ENCODE measurements at regions not wholly inside any gene's neighbourhood (a gene's known extent, or its start where the extent isn't known, plus 50 kb on each side); places are given as distances from the start of the nearest gene placed in this dataset.

DNA sequence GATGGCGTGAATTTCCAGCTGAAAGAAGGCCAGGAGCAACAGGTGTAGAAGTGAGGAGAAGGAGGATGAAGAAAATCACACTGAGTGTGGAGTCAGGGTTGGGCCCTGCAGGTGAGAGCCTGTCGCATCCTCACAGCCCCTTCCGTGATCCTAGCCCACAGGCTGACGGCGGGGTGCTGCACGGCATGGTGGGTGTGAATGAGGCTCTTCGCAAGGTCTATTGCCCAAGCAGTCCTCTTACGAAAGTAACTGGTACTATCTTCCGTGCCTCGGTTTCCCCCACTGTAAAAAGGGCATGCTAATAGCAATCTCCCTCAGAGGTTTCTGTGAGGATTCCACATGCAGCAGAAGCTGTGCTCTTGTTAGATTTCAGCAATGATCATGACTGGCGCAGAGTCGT is 129.9 kb upstream of the TNS3 start (continued):
- TF ChIP-seq NFRKB (IDR thresholded peaks at IDR 0.05) (no peak), ZFYVE20 (CRISPR knock-in tag; IDR thresholded peaks at IDR 0.05; ENCODE audit: borderline replicate concordance, low read depth) (no peak), KDM5B (CRISPR knock-in tag; IDR thresholded peaks at IDR 0.05; ENCODE audit: borderline replicate concordance) (no peak), MXI1 (IDR thresholded peaks at IDR 0.05; ENCODE audit: borderline replicate concordance, low read depth, low read length) (no peak), ZNF383 (CRISPR knock-in tag; IDR thresholded peaks at IDR 0.05; ENCODE audit: borderline replicate concordance) (no peak), ZNF143 (CRISPR knock-in tag; IDR thresholded peaks at IDR 0.05) (no peak)

DNA sequence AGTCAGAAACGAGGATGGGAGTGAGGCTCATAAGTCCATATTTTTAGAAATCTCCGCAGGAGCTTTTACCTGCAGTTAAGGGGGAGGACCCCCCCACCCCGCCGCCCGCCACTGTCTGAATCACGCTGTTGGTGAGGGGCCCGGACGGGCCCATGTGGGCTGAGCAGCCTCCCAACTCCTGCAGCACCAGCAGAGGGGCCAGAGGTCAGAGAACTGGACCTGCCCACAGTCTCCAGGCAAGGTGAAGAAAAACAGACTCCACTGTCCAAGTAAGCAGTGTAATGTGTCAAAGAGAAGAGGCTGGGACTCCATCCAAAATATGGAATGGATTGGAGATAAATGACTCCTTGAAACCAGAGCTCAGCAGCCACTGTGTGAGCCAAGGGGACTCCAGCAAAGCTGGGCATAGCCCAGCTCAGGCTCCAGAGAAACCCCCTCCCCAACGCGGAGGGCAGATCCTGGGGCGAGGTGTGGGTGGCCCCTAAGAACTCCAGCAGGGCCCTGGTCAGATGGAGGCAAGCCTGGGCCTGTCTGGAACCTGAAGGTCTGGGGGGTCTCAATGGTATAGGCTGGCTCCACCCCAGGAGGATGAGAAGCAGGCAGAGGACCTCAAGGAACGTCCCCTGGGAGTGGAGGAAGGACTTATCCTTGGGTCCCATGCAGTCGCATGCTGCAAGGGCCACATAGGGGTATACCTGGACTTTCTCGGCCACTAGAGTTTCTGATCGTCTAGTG is 128.5 kb upstream of the TNS3 start:
- ATAC-seq (no peak), DNase-seq (ENCODE audit: low spot score) (no peak), FAIRE-seq (no peak)
- Histone ChIP-seq H3K79me2 (ENCODE audit: insufficient read depth, low read length) (no peaks in the 10 kb centered on the region), H3K4me1 (ENCODE audit: insufficient read depth, low read length) (peaks cover 10% of the 10 kb centered on the region), H3K27ac (ENCODE audit: extremely low read length, insufficient read depth, low read length) (no peak overlapping the region), H3K9me3 (ENCODE audit: low read length) (no peaks in the 10 kb centered on the region), H4K20me1 (ENCODE audit: insufficient read depth, low read length) (no peaks in the 10 kb centered on the region), H3K27me3 (ENCODE audit: control insufficient read depth in 1 of 2, insufficient read depth in 2 of 2, low read length in 2 of 2) (no peaks in the 10 kb centered on the region), H3K9ac (ENCODE audit: insufficient read depth, low read depth, low read length) (no peak overlapping the region), H2AFZ (ENCODE audit: low read length) (no peak overlapping the region), H3K36me3 (replicated peaks in 1 of 2; ENCODE audit: control insufficient read depth in 1 of 2, insufficient read depth in 2 of 2, low read length in 2 of 2) (no peaks in the 10 kb centered on the region), H3K4me2 (ENCODE audit: low read depth, low read length) (no peak overlapping the region), H3K4me3 (replicated peaks in 1 of 3; ENCODE audit: insufficient read depth in 1 of 3, low read depth in 2 of 3, low read length in 3 of 3) (no peak overlapping the region)
- ChIA-PET POLR2A (no interaction called here), CTCF (ENCODE audit: low intra/inter-chr PET ratio, low total read pairs) (no interaction called here)
- BruUV-seq (replicated peaks) = no TSS peak
- in situ Hi-C loops (cut with HindIII; ENCODE audit: extremely low pct_ligation_motif_present, low pct_unique_long_range_greater_than_20kb) (no loop called here), intact Hi-C loops (cut with micrococcal nuclease; ENCODE audit: unreplicated experiment) (no loop called here)
- WGBS (ENCODE audit: low lambda C conversion rate) = 83% methylated on average over 8 of the region's 15 CpGs
- TF ChIP-seq LCORL (IDR thresholded peaks at IDR 0.05) = no peak
- TF ChIP-seq LCORL (CRISPR knock-in tag; IDR thresholded peaks at IDR 0.05) = no peak
- TF ChIP-seq, protein P1, sequence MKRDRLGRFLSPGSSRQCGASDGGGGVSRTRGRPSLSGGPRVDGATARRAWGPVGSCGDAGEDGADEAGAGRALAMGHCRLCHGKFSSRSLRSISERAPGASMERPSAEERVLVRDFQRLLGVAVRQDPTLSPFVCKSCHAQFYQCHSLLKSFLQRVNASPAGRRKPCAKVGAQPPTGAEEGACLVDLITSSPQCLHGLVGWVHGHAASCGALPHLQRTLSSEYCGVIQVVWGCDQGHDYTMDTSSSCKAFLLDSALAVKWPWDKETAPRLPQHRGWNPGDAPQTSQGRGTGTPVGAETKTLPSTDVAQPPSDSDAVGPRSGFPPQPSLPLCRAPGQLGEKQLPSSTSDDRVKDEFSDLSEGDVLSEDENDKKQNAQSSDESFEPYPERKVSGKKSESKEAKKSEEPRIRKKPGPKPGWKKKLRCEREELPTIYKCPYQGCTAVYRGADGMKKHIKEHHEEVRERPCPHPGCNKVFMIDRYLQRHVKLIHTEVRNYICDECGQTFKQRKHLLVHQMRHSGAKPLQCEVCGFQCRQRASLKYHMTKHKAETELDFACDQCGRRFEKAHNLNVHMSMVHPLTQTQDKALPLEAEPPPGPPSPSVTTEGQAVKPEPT (CRISPR knock-in tag; IDR thresholded peaks at IDR 0.05; ENCODE audit: low read depth) = no peak
- TF ChIP-seq, protein P2, sequence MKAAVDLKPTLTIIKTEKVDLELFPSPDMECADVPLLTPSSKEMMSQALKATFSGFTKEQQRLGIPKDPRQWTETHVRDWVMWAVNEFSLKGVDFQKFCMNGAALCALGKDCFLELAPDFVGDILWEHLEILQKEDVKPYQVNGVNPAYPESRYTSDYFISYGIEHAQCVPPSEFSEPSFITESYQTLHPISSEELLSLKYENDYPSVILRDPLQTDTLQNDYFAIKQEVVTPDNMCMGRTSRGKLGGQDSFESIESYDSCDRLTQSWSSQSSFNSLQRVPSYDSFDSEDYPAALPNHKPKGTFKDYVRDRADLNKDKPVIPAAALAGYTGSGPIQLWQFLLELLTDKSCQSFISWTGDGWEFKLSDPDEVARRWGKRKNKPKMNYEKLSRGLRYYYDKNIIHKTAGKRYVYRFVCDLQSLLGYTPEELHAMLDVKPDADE (CRISPR knock-in tag; IDR thresholded peaks at IDR 0.05) = no peak
- TF ChIP-seq, protein P3, sequence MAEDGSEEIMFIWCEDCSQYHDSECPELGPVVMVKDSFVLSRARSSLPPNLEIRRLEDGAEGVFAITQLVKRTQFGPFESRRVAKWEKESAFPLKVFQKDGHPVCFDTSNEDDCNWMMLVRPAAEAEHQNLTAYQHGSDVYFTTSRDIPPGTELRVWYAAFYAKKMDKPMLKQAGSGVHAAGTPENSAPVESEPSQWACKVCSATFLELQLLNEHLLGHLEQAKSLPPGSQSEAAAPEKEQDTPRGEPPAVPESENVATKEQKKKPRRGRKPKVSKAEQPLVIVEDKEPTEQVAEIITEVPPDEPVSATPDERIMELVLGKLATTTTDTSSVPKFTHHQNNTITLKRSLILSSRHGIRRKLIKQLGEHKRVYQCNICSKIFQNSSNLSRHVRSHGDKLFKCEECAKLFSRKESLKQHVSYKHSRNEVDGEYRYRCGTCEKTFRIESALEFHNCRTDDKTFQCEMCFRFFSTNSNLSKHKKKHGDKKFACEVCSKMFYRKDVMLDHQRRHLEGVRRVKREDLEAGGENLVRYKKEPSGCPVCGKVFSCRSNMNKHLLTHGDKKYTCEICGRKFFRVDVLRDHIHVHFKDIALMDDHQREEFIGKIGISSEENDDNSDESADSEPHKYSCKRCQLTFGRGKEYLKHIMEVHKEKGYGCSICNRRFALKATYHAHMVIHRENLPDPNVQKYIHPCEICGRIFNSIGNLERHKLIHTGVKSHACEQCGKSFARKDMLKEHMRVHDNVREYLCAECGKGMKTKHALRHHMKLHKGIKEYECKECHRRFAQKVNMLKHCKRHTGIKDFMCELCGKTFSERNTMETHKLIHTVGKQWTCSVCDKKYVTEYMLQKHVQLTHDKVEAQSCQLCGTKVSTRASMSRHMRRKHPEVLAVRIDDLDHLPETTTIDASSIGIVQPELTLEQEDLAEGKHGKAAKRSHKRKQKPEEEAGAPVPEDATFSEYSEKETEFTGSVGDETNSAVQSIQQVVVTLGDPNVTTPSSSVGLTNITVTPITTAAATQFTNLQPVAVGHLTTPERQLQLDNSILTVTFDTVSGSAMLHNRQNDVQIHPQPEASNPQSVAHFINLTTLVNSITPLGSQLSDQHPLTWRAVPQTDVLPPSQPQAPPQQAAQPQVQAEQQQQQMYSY (CRISPR knock-in tag; IDR thresholded peaks at IDR 0.05) = no peak
- TF ChIP-seq KDM1A (CRISPR knock-in tag; IDR thresholded peaks at IDR 0.05) = no peak
- TF ChIP-seq ZNF350 (CRISPR knock-in tag; IDR thresholded peaks at IDR 0.05; ENCODE audit: borderline replicate concordance, low read depth) = no peak
- no peak for TF ChIP-seq ZNF558 (CRISPR knock-in tag; IDR thresholded peaks at IDR 0.05; ENCODE audit: borderline replicate concordance)
- TF ChIP-seq ZFP41 (CRISPR knock-in tag; IDR thresholded peaks at IDR 0.05; ENCODE audit: borderline replicate concordance) = no peak
- TF ChIP-seq, protein P4, sequence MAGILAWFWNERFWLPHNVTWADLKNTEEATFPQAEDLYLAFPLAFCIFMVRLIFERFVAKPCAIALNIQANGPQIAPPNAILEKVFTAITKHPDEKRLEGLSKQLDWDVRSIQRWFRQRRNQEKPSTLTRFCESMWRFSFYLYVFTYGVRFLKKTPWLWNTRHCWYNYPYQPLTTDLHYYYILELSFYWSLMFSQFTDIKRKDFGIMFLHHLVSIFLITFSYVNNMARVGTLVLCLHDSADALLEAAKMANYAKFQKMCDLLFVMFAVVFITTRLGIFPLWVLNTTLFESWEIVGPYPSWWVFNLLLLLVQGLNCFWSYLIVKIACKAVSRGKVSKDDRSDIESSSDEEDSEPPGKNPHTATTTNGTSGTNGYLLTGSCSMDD (CRISPR knock-in tag; IDR thresholded peaks at IDR 0.05) = no peak
- no peak for TF ChIP-seq ZBTB42 (CRISPR knock-in tag; IDR thresholded peaks at IDR 0.05)

Measured in HepG2 (cell line).